NCI-H69 (cell line): ENCODE measurements at regions not wholly inside any gene's neighbourhood (a gene's known extent, or its start where the extent isn't known, plus 50 kb on each side); places are given as distances from the start of the nearest gene placed in this dataset.
"Not testable (repeated sequence)": the region's sequence is repeated elsewhere in the genome, so short reads cannot be mapped to it uniquely, and the experiment has no call there.

Experiments
- DNase-seq: peaks from one replicate; lab custom pipeline; 2025; lab: John Stamatoyannopoulos, UW

- DNase-seq = no peak
Measured at GRCh38 chr1:191504999-191505398, 653.3 kb upstream of the RGS18 start.

DNA sequence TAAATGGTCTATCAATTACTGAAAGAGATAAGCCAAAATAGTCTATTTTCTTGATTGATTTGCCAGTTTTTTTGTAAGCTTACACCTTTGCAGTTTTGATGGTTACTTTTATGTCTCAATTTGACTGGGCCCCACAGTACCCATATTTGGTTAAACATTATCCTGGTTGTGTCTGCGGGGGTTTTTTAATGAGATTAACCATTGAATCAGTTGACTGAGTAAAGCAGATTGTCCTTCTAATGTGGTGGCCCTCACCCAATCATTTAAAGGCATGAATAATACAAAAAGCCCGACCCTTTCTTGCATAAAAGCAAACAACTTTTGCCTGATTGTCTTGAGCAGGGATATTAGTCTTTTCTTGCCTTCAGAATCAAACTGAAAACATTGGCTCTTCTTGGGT is 650.0 kb upstream of the RGS18 start:
- no peak for DNase-seq

DNA sequence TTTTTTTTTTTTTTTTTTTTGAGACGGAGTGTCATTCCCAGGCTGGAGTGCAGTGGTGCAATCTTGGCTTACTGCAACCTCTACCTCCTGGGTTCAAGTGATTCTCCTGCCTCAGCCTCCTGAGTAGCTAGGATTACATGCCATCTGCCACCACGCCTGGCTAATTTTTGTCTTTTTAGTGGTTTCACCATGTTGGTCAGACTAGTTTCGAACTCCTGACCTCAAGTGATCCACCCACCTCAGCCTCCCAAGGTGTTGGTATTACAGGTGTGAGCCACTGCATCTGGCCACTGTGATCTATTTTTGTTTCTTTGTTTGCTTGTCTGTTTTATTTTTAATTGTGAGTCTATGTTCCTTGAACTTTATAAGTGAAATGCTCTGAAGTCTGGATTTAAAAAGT is 646.8 kb upstream of the RGS18 start:
- not testable (repeated sequence) for DNase-seq

- DNase-seq = no peak
Measured at GRCh38 chr1:191517826-191518225, 640.4 kb upstream of the RGS18 start.

- DNase-seq = no peak
Measured at GRCh38 chr1:191519519-191519918, 638.7 kb upstream of the RGS18 start.

DNA sequence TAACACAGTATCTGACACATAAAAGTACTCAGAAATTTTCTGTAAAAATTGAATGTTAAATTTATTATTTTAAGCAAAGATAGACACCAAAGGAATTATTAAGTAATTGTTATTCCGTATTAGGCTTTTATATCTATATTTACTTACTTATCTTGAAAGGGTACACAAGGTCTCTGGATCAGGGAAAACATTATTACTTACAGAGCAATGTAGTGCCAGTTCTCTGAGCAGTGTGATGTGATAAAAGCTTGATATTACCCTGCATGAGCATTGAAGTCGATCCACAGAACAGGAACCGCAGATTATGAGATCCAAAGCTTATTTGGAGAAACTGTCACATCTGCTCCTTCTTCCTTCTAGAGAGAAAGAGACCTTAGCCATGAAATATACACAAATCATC is 637.9 kb upstream of the RGS18 start:
- DNase-seq = no peak

GRCh38 chr1:191525944-191526343 is 632.3 kb upstream of the RGS18 start:
- DNase-seq = not testable (repeated sequence)

GRCh38 chr1:191528275-191528674 is 630.0 kb upstream of the RGS18 start:
- DNase-seq = no peak

- DNase-seq = no peak
Measured at GRCh38 chr1:191530928-191531327, 627.3 kb upstream of the RGS18 start.

- no peak for DNase-seq
Measured at GRCh38 chr1:191533254-191533653, 625.0 kb upstream of the RGS18 start.

DNA sequence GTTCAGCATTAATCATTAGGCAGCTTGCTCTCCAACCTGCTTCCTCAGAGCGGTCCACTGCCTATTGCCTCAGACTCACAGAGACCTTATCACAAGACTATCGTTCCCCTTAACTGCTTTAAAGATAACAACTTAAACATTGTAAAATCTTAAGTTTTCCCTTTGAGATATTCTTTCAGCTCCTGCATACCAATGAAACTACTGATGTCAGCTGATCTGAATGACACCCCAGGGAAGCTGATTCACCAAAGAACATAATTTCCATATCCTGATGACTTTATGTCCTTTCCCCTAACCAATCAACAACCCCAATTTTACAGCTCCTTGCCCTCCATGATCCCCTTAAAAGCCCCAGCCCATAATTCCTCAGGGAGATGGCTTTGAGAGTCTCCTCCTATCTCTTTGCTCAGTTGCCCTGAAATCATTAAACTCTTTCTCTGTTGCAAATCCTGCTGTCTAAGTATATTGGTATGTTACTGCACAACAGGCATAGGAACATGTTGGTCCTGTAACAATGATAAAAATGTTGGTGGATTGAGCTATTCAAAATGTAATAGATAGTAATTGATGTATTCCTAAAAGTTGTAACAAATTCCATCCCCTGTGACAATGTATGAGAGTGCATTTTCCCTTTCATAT is 621.4 kb upstream of the RGS18 start:
- DNase-seq = no peak

DNA sequence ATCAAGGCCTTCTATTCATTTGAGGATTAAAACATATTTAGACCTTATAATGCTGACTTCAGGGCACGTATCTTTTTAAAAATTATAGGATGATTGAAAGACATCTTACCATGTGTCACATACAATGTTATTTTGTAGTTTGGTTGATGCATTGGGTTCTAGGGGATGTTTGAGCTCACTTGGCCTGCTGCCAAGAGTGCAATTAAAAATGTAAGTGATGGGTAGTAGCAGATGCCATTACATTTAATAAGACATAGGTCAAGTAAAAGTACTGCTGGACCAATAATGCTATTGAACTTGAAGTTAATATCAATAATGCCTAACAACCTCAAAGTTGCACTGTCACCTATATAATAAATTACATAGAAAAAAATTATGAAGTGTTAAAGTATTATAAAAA is 616.5 kb upstream of the RGS18 start:
- peak; percentile 27 for DNase-seq

- no peak for DNase-seq
Measured at GRCh38 chr1:191542444-191542843, 615.8 kb upstream of the RGS18 start.

GRCh38 chr1:191546803-191547202 is 611.5 kb upstream of the RGS18 start:
- no peak for DNase-seq

- no peak for DNase-seq
Measured at GRCh38 chr1:191551019-191551418, 607.2 kb upstream of the RGS18 start.

GRCh38 chr1:191558379-191558778 is 599.9 kb upstream of the RGS18 start:
- DNase-seq = no peak

- no peak for DNase-seq
Measured at GRCh38 chr1:191561276-191561675, 597.0 kb upstream of the RGS18 start.

- DNase-seq = no peak
Measured at GRCh38 chr1:191564275-191564674, 594.0 kb upstream of the RGS18 start.

GRCh38 chr1:191572479-191572878 is 585.8 kb upstream of the RGS18 start:
- no peak for DNase-seq

GRCh38 chr1:191575180-191575579 is 583.1 kb upstream of the RGS18 start:
- DNase-seq = no peak

- peak; percentile 11 for DNase-seq
Measured at GRCh38 chr1:191575746-191576145, 582.5 kb upstream of the RGS18 start.

- DNase-seq = no peak
Measured at GRCh38 chr1:191577213-191577612, 581.0 kb upstream of the RGS18 start.

GRCh38 chr1:191578281-191578680 is 580.0 kb upstream of the RGS18 start:
- no peak for DNase-seq

DNA sequence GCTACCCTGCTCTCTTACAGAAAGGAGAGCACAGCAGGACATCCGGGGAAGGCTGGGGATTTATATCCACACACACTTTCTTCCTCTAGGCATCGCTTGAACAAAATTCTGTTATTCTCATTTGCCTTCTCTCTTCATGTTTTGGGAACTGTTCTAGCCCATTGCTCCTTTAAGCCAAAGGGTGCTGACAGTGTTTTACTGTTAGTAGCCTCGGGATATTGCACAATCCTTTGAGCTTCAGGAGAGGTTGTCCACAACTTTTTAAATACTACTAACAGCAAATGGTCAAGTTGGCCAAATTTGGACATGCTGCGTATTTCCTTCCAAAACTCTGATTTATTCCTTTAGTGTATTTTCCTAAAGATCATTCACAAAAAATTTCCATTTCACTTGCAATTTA is 579.2 kb upstream of the RGS18 start:
- no peak for DNase-seq

DNA sequence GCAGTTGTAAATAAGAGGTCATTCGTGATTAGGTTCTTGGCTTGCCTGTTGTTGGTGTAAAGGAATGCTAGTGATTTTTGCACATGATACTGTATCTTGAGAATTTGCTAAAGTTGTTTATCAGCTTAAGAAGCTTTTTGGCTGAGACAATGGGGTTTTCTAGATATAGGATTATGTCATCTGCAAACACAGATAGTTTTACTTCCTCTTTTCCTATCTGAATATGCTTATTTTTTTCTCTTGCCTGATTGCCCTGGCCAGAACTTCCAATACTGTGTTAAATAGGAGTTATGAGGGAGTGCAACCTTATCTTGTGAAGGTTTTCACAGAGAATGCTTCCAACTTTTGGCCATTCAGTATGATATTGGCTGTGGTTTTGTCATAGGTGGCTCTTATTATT is 576.1 kb upstream of the RGS18 start:
- no peak for DNase-seq
